ENCODE measurements at regions not wholly inside any gene's neighbourhood (a gene's known extent, or its start where the extent isn't known, plus 50 kb on each side); places are given as distances from the start of the nearest gene placed in this dataset.

DNA sequence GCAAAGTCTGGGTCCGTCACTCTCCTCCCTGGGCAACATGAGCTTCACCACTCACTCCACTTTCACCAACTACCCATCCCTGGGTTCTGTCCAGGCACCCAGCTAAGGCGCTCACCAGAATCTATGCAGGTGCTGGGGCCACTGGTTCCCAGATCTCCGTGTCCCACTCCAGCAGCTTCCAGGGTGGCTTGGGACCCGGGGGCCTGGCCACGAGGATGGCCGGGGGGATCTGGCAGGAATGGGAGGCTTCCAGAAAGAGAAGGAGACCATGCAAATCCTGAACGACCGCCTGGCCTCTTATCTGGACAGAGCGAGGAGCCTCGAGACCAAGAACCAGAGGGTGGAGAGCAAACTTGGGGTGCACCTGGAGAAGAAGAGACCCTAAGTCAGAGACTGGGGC, 1611.0 kb upstream of the ACO1 start:
- intact Hi-C loops (cut with DNase I) = no loop called here
- Histone ChIP-seq H3K27ac (no peak overlapping the region), H3K27me3 (no peaks in the 10 kb centered on the region), H3K4me1 (no peaks in the 10 kb centered on the region), H3K4me3 (no peak overlapping the region), H3K9me3 (no peaks in the 10 kb centered on the region), H3K36me3 (no peaks in the 10 kb centered on the region)
- DNase-seq (peak in 1 of 4 donors; percentile 37), ATAC-seq (no peak)
- TF ChIP-seq, protein P1, sequence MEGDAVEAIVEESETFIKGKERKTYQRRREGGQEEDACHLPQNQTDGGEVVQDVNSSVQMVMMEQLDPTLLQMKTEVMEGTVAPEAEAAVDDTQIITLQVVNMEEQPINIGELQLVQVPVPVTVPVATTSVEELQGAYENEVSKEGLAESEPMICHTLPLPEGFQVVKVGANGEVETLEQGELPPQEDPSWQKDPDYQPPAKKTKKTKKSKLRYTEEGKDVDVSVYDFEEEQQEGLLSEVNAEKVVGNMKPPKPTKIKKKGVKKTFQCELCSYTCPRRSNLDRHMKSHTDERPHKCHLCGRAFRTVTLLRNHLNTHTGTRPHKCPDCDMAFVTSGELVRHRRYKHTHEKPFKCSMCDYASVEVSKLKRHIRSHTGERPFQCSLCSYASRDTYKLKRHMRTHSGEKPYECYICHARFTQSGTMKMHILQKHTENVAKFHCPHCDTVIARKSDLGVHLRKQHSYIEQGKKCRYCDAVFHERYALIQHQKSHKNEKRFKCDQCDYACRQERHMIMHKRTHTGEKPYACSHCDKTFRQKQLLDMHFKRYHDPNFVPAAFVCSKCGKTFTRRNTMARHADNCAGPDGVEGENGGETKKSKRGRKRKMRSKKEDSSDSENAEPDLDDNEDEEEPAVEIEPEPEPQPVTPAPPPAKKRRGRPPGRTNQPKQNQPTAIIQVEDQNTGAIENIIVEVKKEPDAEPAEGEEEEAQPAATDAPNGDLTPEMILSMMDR (IDR thresholded peaks at IDR 0.05) = no peak

DNA sequence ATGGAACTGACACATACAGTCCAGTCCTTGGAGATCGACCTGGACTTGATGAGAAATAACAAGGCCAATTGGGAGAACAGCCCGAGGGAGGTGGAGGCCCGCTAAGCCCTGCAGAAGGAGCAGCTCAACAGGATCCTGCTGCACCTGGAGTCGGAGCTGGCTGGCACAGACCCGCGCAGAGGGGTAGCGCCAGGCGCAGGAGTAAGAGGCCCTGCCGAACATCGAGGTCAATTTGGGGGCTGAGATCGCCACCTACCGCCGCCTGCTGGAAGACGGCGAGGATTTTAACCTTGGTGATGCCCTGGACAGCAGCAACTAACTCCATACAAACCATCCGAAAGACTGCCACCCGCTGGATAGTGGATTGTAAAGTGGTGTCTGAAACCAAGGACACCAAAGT, 1610.1 kb upstream of the ACO1 start:
- H3K36me3 ChIP-seq = no peaks in the 10 kb centered on the region
- intact Hi-C loops (cut with DNase I) = no loop called here
- H3K4me3 ChIP-seq = no peak overlapping the region
- TF ChIP-seq, protein P1 (IDR thresholded peaks at IDR 0.05) = no peak
- no peaks in the 10 kb centered on the region for H3K9me3 ChIP-seq
- no peaks in the 10 kb centered on the region for H3K4me1 ChIP-seq
- DNase-seq (peak in 1 of 4 donors; percentile 39), ATAC-seq (no peak)
- H3K27me3 ChIP-seq = no peaks in the 10 kb centered on the region
- H3K27ac ChIP-seq = no peak overlapping the region

DNA sequence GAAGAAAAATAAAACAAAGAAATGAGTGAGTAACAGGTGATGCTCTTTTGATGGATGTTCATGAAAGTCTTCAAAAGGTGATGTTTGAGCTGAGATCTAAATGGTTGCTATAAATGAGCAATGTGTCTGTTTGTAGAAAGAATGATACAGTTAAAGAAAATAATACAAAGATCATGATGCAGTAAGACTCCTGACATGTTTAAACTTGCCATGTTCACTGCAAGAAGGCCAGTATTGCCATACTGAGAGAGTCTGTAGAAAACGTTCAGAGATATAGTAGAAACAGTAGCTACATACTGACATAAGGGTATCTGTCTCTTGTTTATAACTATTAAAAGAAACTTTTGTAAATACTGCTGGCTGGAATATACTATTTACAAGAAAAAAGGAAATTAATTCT, 1609.2 kb upstream of the ACO1 start:
- intact Hi-C loops (cut with DNase I) = no loop called here
- TF ChIP-seq, protein P1 (IDR thresholded peaks at IDR 0.05) = no peak
- Histone ChIP-seq H3K4me3 (no peak overlapping the region), H3K36me3 (no peaks in the 10 kb centered on the region), H3K4me1 (no peaks in the 10 kb centered on the region), H3K9me3 (no peaks in the 10 kb centered on the region), H3K27me3 (no peaks in the 10 kb centered on the region), H3K27ac (no peak overlapping the region)
- ATAC-seq (no peak), DNase-seq (no peak)

DNA sequence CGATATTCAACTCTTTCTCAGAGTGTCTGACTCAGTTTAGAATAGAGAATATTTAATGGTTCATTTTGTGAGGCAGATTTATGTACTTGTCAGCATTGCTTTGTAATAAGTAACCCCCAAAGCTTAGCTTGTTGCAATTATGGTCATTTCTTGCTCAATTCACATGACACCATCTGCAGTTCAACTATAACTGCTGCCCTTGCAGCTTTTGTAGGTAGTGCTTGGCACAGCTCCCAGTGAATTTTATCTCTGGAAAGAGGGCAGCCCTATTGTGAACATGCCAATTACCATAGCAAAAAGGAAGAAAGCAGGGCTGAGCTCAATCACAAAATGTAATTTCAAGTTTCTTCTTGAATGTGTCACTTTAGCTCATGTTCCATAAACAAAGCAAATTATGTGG, 1587.7 kb upstream of the ACO1 start:
- H3K4me1 ChIP-seq = no peaks in the 10 kb centered on the region
- ATAC-seq = no peak
- no peaks in the 10 kb centered on the region for H3K36me3 ChIP-seq
- TF ChIP-seq, protein P1 (IDR thresholded peaks at IDR 0.05) = no peak
- H3K27ac ChIP-seq = no peak overlapping the region
- intact Hi-C loops (cut with DNase I) = no loop called here
- H3K4me3 ChIP-seq = no peak overlapping the region
- DNase-seq = no peak
- H3K9me3 ChIP-seq = no peaks in the 10 kb centered on the region
- no peaks in the 10 kb centered on the region for H3K27me3 ChIP-seq

DNA sequence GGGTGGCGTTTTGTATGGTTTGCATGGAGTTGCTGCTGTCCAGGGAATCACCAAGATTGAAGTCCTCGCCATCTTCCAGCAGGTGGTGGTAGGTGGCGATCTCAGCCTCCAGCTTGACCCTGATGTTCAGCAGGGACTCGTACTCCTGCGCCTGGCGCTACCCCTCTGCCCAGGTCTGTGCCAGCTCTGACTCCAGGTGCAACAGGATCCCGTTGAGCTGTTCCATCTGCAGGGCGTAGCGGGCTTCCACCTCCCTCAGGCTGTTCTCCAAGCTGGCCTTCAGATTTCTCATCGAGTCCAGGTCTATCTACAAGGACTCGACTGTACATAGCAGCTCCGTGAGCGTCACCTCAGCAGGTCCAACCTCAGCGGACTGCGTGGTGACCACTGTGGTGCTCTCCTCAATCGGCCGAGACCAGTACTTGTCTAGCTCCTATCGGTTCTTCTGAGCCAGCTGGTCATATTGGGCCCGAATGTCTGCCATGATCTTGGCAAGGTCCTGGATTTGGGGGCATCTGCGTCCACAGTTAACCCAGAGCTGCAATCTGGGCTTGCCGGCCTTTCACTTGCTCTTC, 1584.8 kb upstream of the ACO1 start:
- ATAC-seq = no peak
- intact Hi-C loops (cut with DNase I) = no loop called here

More for the DNA sequence above, 1584.8 kb upstream of the ACO1 start:
- H3K36me3 ChIP-seq = no peaks in the 10 kb centered on the region
- no peaks in the 10 kb centered on the region for H3K4me1 ChIP-seq
- TF ChIP-seq, protein P1 (IDR thresholded peaks at IDR 0.05) = no peak
- H3K27ac ChIP-seq = no peak overlapping the region
- H3K27me3 ChIP-seq = no peaks in the 10 kb centered on the region
- peak in 1 of 4 donors; percentile 30 for DNase-seq
- no peaks in the 10 kb centered on the region for H3K9me3 ChIP-seq
- no peak overlapping the region for H3K4me3 ChIP-seq
